ENCODE measurements at regions not wholly inside any gene's neighbourhood (a gene's known extent, or its start where the extent isn't known, plus 50 kb on each side); places are given as distances from the start of the nearest gene placed in this dataset.

- Histone ChIP-seq H3K9me3 (ENCODE audit: control insufficient read depth, low read length) (no peaks in the 10 kb centered on the region), H3K79me2 (no peaks in the 10 kb centered on the region), H3K4me1 (peaks cover 13% of the 10 kb centered on the region), H3K4me2 (ENCODE audit: low read length) (no peak overlapping the region), H3K4me3 (ENCODE audit: low read depth, low read length) (no peak overlapping the region), H3K27me3 (ENCODE audit: control insufficient read depth, insufficient read depth, low read length) (no peaks in the 10 kb centered on the region), H3K27ac (no peak overlapping the region), H3K9ac (no peak overlapping the region), H3K36me3 (ENCODE audit: control insufficient read depth, insufficient read depth, low read length) (no peaks in the 10 kb centered on the region), H2AFZ (no peak overlapping the region)
- no peak for TF ChIP-seq CTCF (IDR thresholded peaks at IDR 0.05)
These were observed 206.3 kb downstream of the MAF start for GRCh38 chr16:79394206-79394605.

- Histone ChIP-seq H3K27me3 (ENCODE audit: control insufficient read depth, insufficient read depth, low read length) (no peaks in the 10 kb centered on the region), H3K4me3 (ENCODE audit: low read depth, low read length) (no peak overlapping the region), H3K9ac (no peak overlapping the region), H2AFZ (no peak overlapping the region), H3K4me1 (peaks cover 13% of the 10 kb centered on the region), H3K27ac (no peak overlapping the region), H3K79me2 (no peaks in the 10 kb centered on the region), H3K9me3 (ENCODE audit: control insufficient read depth, low read length) (no peaks in the 10 kb centered on the region), H3K4me2 (ENCODE audit: low read length) (no peak overlapping the region), H3K36me3 (ENCODE audit: control insufficient read depth, insufficient read depth, low read length) (no peaks in the 10 kb centered on the region)
- no peak for TF ChIP-seq CTCF (IDR thresholded peaks at IDR 0.05)
These were observed 207.0 kb downstream of the MAF start for GRCh38 chr16:79393564-79393963.

- H3K4me2 ChIP-seq (ENCODE audit: low read length) = no peak overlapping the region
These were observed 207.4 kb downstream of the MAF start for GRCh38 chr16:79393127-79393526.

GRCh38 chr16:79392081-79392480, 208.5 kb downstream of the MAF start:
- no peak overlapping the region for H3K4me3 ChIP-seq (ENCODE audit: low read depth, low read length)
- no peak overlapping the region for H3K4me2 ChIP-seq (ENCODE audit: low read length)
- no peaks in the 10 kb centered on the region for H3K36me3 ChIP-seq (ENCODE audit: control insufficient read depth, insufficient read depth, low read length)
- no peak for TF ChIP-seq CTCF (IDR thresholded peaks at IDR 0.05)
- H3K9ac ChIP-seq = no peak overlapping the region
- no peaks in the 10 kb centered on the region for H3K79me2 ChIP-seq
- H3K27ac ChIP-seq = no peak overlapping the region
- no peaks in the 10 kb centered on the region for H3K9me3 ChIP-seq (ENCODE audit: control insufficient read depth, low read length)
- peaks cover 13% of the 10 kb centered on the region for H3K4me1 ChIP-seq
- H3K27me3 ChIP-seq (ENCODE audit: control insufficient read depth, insufficient read depth, low read length) = no peaks in the 10 kb centered on the region
- peak overlapping the region; percentile 31 for H2AFZ ChIP-seq

More at GRCh38 chr16:79393127-79393526, 207.4 kb downstream of the MAF start:
- Histone ChIP-seq H3K27ac (no peak overlapping the region), H3K4me3 (ENCODE audit: low read depth, low read length) (no peak overlapping the region), H3K9ac (no peak overlapping the region), H3K9me3 (ENCODE audit: control insufficient read depth, low read length) (no peaks in the 10 kb centered on the region), H3K27me3 (ENCODE audit: control insufficient read depth, insufficient read depth, low read length) (no peaks in the 10 kb centered on the region), H3K36me3 (ENCODE audit: control insufficient read depth, insufficient read depth, low read length) (no peaks in the 10 kb centered on the region), H3K4me1 (peaks cover 13% of the 10 kb centered on the region), H2AFZ (no peak overlapping the region), H3K79me2 (no peaks in the 10 kb centered on the region)
- no peak for TF ChIP-seq CTCF (IDR thresholded peaks at IDR 0.05)

GRCh38 chr16:79391395-79391794, 209.1 kb downstream of the MAF start:
- no peaks in the 10 kb centered on the region for H3K27me3 ChIP-seq (ENCODE audit: control insufficient read depth, insufficient read depth, low read length)
- no peaks in the 10 kb centered on the region for H3K9me3 ChIP-seq (ENCODE audit: control insufficient read depth, low read length)
- no peak overlapping the region for H3K4me2 ChIP-seq (ENCODE audit: low read length)
- no peak overlapping the region for H3K4me3 ChIP-seq (ENCODE audit: low read depth, low read length)
- no peak for TF ChIP-seq CTCF (IDR thresholded peaks at IDR 0.05)
- H3K4me1 ChIP-seq = peaks cover 13% of the 10 kb centered on the region
- no peak overlapping the region for H3K9ac ChIP-seq
- H3K27ac ChIP-seq = no peak overlapping the region
- H3K79me2 ChIP-seq = no peaks in the 10 kb centered on the region
- H3K36me3 ChIP-seq (ENCODE audit: control insufficient read depth, insufficient read depth, low read length) = no peaks in the 10 kb centered on the region
- no peak overlapping the region for H2AFZ ChIP-seq
